Stimulated activated CD8-positive, alpha-beta memory T cell treated with anti-CD3 and anti-CD28 coated beads, Interleukin-7, amount 100 ng/mL, for 48 hours (primary cell): ENCODE measurements at regions not wholly inside any gene's neighbourhood (a gene's known extent, or its start where the extent isn't known, plus 50 kb on each side); places are given as distances from the start of the nearest gene placed in this dataset.

ENCODE experiments used
- DNase-seq, 2 donors: peaks; one replicate each; pipeline ENCODE4 v3.0.0-alpha.2; 2020; ENCODE audit warnings: low read depth in 1 of 2; ENCODE audit errors: extremely low read depth in 1 of 2

DNA sequence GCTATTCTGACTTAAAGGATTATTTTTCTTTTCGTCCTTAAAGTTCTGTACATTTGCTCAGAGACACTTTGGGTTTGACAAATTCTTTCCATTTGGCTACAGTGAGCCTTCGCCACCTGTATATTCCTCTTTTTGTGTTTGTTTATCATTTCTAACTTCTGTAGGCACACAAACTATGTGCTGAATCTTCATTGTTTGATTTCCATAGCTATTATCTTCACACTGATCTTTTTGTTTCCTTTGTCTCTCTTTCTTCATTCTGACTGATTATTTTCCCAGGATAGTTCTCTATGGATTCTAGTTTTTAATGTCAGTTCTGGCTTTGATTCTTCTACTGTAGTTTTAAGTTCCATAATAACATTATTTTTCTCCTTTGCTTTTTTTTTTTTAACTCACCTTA is 350.2 kb downstream of the ZNF521 start:
- no peak for DNase-seq

DNA sequence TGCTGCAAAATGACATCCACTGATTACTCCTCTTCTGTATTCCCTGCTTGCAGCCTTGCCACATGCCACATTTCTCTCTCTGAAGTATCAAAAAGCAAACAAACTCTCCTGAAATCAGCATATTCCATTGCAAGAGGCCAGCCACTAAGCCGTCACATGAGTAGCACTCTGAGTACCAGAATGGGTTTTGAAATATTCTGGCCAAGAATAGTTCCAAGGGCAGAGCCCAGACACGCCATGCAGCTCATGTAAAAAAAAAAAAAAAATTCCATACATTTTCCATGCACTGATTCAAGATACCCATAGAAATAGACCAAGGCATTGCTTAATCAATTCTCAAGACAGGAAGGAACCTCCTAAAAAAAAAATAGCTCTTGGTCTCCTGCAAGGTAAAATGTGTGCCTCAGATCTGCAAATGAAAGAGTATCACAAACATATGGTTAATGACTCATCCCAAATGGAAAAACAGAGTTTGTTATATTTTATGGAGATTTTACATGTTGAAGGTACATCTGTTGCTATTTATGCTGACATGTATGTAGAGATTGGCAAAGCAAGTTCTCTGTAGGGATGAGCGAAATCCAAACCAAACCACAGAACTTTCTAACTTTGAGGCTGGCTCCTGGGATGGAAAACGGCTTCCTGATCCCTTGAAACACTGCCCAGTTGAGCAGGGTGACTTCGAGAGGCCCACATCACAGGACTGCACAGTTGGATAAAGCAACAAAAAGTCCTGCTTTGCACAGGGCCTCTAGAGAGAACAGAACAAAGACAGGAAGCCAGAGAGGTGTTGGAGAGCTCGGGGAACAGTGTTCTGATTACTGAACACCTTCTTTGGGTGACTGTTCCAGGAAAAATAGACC is 346.2 kb downstream of the ZNF521 start:
- DNase-seq: no peak

DNA sequence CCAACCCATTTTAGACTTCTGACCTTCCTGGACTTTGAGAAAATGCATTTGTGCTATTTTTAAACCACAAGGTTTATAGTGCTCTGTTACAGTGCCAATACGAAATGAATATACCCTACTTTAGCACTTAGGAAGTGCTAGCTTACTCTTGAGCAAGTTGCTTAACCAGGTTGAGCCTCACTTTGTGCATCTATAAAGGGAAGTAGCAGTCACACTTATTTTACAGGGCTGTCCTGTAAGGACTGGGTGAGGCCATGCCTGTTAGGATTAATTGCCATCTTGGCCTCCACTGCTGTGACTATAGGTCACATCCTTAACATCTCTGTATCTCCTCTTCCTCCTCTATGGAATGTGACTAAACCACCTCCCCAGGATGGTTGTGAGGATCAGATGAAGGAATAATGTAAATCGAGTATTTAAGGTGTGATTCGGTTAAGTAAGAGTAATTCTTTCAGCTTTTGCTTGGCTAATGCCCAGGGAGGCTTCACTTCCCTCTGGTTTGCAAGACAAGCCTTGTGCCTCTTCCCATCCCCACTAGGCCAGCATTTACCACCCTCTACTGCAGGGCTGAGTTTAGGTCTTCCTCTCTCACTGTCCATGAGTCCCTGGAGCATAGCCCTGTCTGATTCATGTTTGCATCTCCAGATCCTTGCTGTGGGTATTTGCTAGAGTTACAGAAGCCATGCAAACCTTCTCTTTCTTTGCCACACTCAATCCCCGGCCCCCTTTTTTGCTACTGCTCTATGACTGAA is 341.2 kb downstream of the ZNF521 start:
- DNase-seq: no peak
